ENCODE measurements at regions not wholly inside any gene's neighbourhood (a gene's known extent, or its start where the extent isn't known, plus 50 kb on each side); places are given as distances from the start of the nearest gene placed in this dataset.

- TF ChIP-seq ZNF274 (IDR thresholded peaks at IDR 0.05; ENCODE audit: insufficient read depth, insufficient read length): no peak
- TF ChIP-seq HCFC1 (IDR thresholded peaks at IDR 0.05; ENCODE audit: low read length): no peak
- no peak for TF ChIP-seq SMAD1 (IDR thresholded peaks at IDR 0.05; ENCODE audit: low read depth, partially characterized antibody)
Measured at GRCh38 chr12:42792265-42792664, 202.7 kb upstream of the PRICKLE1 start (continued).

DNA sequence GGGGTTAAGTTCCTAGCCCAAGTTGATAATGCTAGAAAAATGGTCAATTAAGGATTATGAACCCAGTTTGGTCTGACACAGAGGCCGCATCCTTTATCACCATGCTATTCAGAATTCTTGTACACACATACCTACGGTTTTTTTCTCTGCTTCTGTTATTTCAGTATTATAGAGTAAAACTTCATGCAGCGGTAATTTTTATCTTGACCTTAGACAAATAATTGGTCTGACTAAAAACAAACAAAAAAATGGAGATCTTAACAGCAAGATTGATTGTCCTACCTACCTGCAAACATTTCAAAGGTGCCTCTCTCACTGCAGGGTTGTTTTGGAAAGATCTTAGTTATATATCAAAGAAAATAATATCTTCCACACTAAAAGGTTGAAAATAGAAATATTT is 201.9 kb upstream of the PRICKLE1 start:
- Histone ChIP-seq H3K27ac (ENCODE audit: control insufficient read depth, insufficient read depth) (no peak overlapping the region), H3K36me3 (ENCODE audit: control insufficient read depth in 2 of 2, insufficient read depth in 2 of 2, low read length in 1 of 2) (no peaks in the 10 kb centered on the region), H3K9ac (ENCODE audit: control insufficient read depth, insufficient read depth, low read length) (no peak overlapping the region), H3K79me2 (ENCODE audit: control insufficient read depth, insufficient read depth, low read length) (no peaks in the 10 kb centered on the region), H3K4me1 (ENCODE audit: control insufficient read depth, insufficient read depth, low read length) (no peaks in the 10 kb centered on the region), H3K4me3 (no peak overlapping the region), H3K9me3 (replicated peaks; ENCODE audit: control insufficient read depth, insufficient read depth, low read length) (no peaks in the 10 kb centered on the region), H4K20me1 (ENCODE audit: control insufficient read depth, insufficient read depth) (no peaks in the 10 kb centered on the region), H3K27me3 (replicated peaks in 1 of 2; ENCODE audit: control insufficient read depth in 2 of 2, insufficient read depth in 2 of 2, low read length in 1 of 2) (no peaks in the 10 kb centered on the region; a peak in 1 of 4 replicates), H3K4me2 (ENCODE audit: control insufficient read depth, insufficient read depth) (no peak overlapping the region), H2AFZ (ENCODE audit: control insufficient read depth, low read depth, low read length) (no peak overlapping the region)
- no peak for DNase-seq (ENCODE audit: low read depth, low spot score)
- TF ChIP-seq KDM1A (IDR thresholded peaks at IDR 0.05; ENCODE audit: borderline replicate concordance): no peak
- TF ChIP-seq MYB (IDR thresholded peaks at IDR 0.05; ENCODE audit: borderline replicate concordance, low read depth, low read length): no peak
- no peak for TF ChIP-seq KLF5 (IDR thresholded peaks at IDR 0.05; ENCODE audit: partially characterized antibody)
- TF ChIP-seq FOXM1 (IDR thresholded peaks at IDR 0.05; ENCODE audit: low read depth, low read length): no peak
- TF ChIP-seq POU2F2 (IDR thresholded peaks at IDR 0.05; ENCODE audit: borderline replicate concordance, low read depth, low read length): no peak
- TF ChIP-seq E2F4 (IDR thresholded peaks at IDR 0.05; ENCODE audit: low read depth, low read length): no peak
- no peak for TF ChIP-seq ATF7 (IDR thresholded peaks at IDR 0.05; ENCODE audit: low read depth)
- no peak for TF ChIP-seq ZNF384 (IDR thresholded peaks at IDR 0.05; ENCODE audit: borderline replicate concordance, low read depth, low read length)
- TF ChIP-seq SMAD1 (IDR thresholded peaks at IDR 0.05; ENCODE audit: low read depth, partially characterized antibody): no peak
- TF ChIP-seq TCF7 (IDR thresholded peaks at IDR 0.05; ENCODE audit: borderline replicate concordance): no peak
- no peak for TF ChIP-seq PBX3 (IDR thresholded peaks at IDR 0.05; ENCODE audit: insufficient replicate concordance, low read depth, low read length)
- TF ChIP-seq CBX3 (IDR thresholded peaks at IDR 0.05; ENCODE audit: borderline replicate concordance, low read depth): no peak
- no peak for TF ChIP-seq ZSCAN29 (IDR thresholded peaks at IDR 0.05)
- no peak for TF ChIP-seq CREB1 (IDR thresholded peaks at IDR 0.05; ENCODE audit: low read depth)
- RAD21 ChIA-PET (ENCODE audit: unreplicated experiment): no interaction called here
- no TSS peak for BruUV-seq (replicated peaks)
- FAIRE-seq: no peak
- ATAC-seq: no peak
- WGBS (ENCODE audit: insufficient coverage, insufficient replicate concordance, low lambda C conversion rate, missing lambda C conversion rate): 20% methylated on average over 3 of the region's 3 CpGs
- SMC1A ChIA-PET (ENCODE audit: uncharacterized antibody, unreplicated experiment): no interaction called here
- intact Hi-C loops (cut with micrococcal nuclease; ENCODE audit: unreplicated experiment): no loop called here
- POLR2A ChIA-PET: interaction anchor here (0.5 kb wide), 1 partner anchor 307 kb away, joined by 9 read pairs; no protein-coding TSS in a partner anchor
- in situ Hi-C loops (cut with MboI): no loop called here
- CTCF ChIA-PET: interaction anchor here (1.3 kb wide), 1 partner anchor 490 kb away, joined by 4 read pairs; no protein-coding TSS in a partner anchor

Measured in GM12878 (cell line).